ENCODE measurements at regions not wholly inside any gene's neighbourhood (a gene's known extent, or its start where the extent isn't known, plus 50 kb on each side); places are given as distances from the start of the nearest gene placed in this dataset.
"Not testable (repeated sequence)": the region's sequence is repeated elsewhere in the genome, so short reads cannot be mapped to it uniquely, and the experiment has no call there.

- Mint-ChIP-seq H3K36me3 (ENCODE audit: low read depth) (no peaks in the 10 kb centered on the region), H3K27me3 (ENCODE audit: insufficient read depth) (no peaks in the 10 kb centered on the region), H3K4me1 (ENCODE audit: low read depth) (no peaks in the 10 kb centered on the region), H3K9me3 (peaks cover 37% of the 10 kb centered on the region), H3K4me3 (no peak overlapping the region), H3K27ac (no peak overlapping the region)
- DNase-seq: no peak
- TF ChIP-seq, protein P1, sequence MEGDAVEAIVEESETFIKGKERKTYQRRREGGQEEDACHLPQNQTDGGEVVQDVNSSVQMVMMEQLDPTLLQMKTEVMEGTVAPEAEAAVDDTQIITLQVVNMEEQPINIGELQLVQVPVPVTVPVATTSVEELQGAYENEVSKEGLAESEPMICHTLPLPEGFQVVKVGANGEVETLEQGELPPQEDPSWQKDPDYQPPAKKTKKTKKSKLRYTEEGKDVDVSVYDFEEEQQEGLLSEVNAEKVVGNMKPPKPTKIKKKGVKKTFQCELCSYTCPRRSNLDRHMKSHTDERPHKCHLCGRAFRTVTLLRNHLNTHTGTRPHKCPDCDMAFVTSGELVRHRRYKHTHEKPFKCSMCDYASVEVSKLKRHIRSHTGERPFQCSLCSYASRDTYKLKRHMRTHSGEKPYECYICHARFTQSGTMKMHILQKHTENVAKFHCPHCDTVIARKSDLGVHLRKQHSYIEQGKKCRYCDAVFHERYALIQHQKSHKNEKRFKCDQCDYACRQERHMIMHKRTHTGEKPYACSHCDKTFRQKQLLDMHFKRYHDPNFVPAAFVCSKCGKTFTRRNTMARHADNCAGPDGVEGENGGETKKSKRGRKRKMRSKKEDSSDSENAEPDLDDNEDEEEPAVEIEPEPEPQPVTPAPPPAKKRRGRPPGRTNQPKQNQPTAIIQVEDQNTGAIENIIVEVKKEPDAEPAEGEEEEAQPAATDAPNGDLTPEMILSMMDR (IDR thresholded peaks at IDR 0.05): no peak
Measured at GRCh38 chr2:142504754-142505153, 372.7 kb upstream of the KYNU start.

GRCh38 chr2:142502402-142502801 is 371.6 kb upstream of the LRP1B start:
- Mint-ChIP-seq H3K27ac (no peak overlapping the region), H3K9me3 (peaks cover 37% of the 10 kb centered on the region), H3K4me3 (no peak overlapping the region), H3K27me3 (ENCODE audit: insufficient read depth) (no peaks in the 10 kb centered on the region), H3K36me3 (ENCODE audit: low read depth) (no peaks in the 10 kb centered on the region), H3K4me1 (ENCODE audit: low read depth) (no peaks in the 10 kb centered on the region)
- TF ChIP-seq, protein P1 (IDR thresholded peaks at IDR 0.05): no peak
- DNase-seq: no peak

- Mint-ChIP-seq H3K4me1 (ENCODE audit: low read depth) (no peaks in the 10 kb centered on the region), H3K4me3 (no peak overlapping the region), H3K27ac (no peak overlapping the region), H3K36me3 (ENCODE audit: low read depth) (no peaks in the 10 kb centered on the region), H3K27me3 (ENCODE audit: insufficient read depth) (no peaks in the 10 kb centered on the region; the same call in none of the 2 replicates), H3K9me3 (peaks cover 22% of the 10 kb centered on the region)
- TF ChIP-seq, protein P1 (IDR thresholded peaks at IDR 0.05): no peak
- DNase-seq: no peak
Measured at GRCh38 chr2:142495141-142495540, 364.3 kb upstream of the LRP1B start.

- H3K9me3 Mint-ChIP-seq: peaks cover 24% of the 10 kb centered on the region
- H3K4me3 Mint-ChIP-seq; H3K27ac Mint-ChIP-seq; H3K4me1 Mint-ChIP-seq (ENCODE audit: low read depth); H3K36me3 Mint-ChIP-seq (ENCODE audit: low read depth); DNase-seq; H3K27me3 Mint-ChIP-seq (ENCODE audit: insufficient read depth): not testable (repeated sequence)
Measured at GRCh38 chr2:142489631-142490030, 358.8 kb upstream of the LRP1B start.

- Mint-ChIP-seq H3K9me3 (peaks cover 26% of the 10 kb centered on the region), H3K27me3 (ENCODE audit: insufficient read depth) (no peaks in the 10 kb centered on the region), H3K36me3 (ENCODE audit: low read depth) (no peaks in the 10 kb centered on the region), H3K27ac (no peak overlapping the region), H3K4me1 (ENCODE audit: low read depth) (no peaks in the 10 kb centered on the region), H3K4me3 (no peak overlapping the region)
- no peak for DNase-seq
- TF ChIP-seq, protein P1 (IDR thresholded peaks at IDR 0.05): no peak
Measured at GRCh38 chr2:142484111-142484510, 353.3 kb upstream of the LRP1B start.

GRCh38 chr2:142483653-142484052 is 352.8 kb upstream of the LRP1B start:
- DNase-seq: no peak
- Mint-ChIP-seq H3K27me3 (ENCODE audit: insufficient read depth) (no peaks in the 10 kb centered on the region), H3K4me3 (no peak overlapping the region), H3K27ac (no peak overlapping the region), H3K36me3 (ENCODE audit: low read depth) (no peaks in the 10 kb centered on the region), H3K4me1 (ENCODE audit: low read depth) (no peaks in the 10 kb centered on the region), H3K9me3 (peaks cover 30% of the 10 kb centered on the region)
- TF ChIP-seq, protein P1 (IDR thresholded peaks at IDR 0.05): no peak

All from HFFc6 (cell line).